ENCODE measurements at regions not wholly inside any gene's neighbourhood (a gene's known extent, or its start where the extent isn't known, plus 50 kb on each side); places are given as distances from the start of the nearest gene placed in this dataset.

- DNase-seq (ENCODE audit: low read depth in 2 of 2): no peak
Measured at GRCh38 chr14:38774162-38774561, 328.9 kb downstream of the SEC23A start.

- no peak for DNase-seq (ENCODE audit: low read depth in 2 of 2)
Measured at GRCh38 chr14:38770251-38770650, 332.8 kb downstream of the SEC23A start.

GRCh38 chr14:38762845-38763244 lies 340.2 kb downstream of the SEC23A start:
- DNase-seq (ENCODE audit: low read depth in 2 of 2): no peak

- no peak for DNase-seq (ENCODE audit: low read depth in 2 of 2)
Measured at GRCh38 chr14:38762426-38762825, 340.6 kb downstream of the SEC23A start.

- DNase-seq (ENCODE audit: low read depth in 2 of 2): no peak
Measured at GRCh38 chr14:38761033-38761432, 342.0 kb downstream of the SEC23A start.

- no peak for DNase-seq (ENCODE audit: low read depth in 2 of 2)
Measured at GRCh38 chr14:38758661-38759060, 344.4 kb downstream of the SEC23A start.

GRCh38 chr14:38755036-38755435 lies 348.0 kb downstream of the SEC23A start:
- no peak for DNase-seq (ENCODE audit: low read depth in 2 of 2)

GRCh38 chr14:38752750-38753149 lies 350.3 kb downstream of the SEC23A start:
- DNase-seq (ENCODE audit: low read depth in 2 of 2): no peak

- DNase-seq (ENCODE audit: low read depth in 2 of 2): no peak
Measured at GRCh38 chr14:38752341-38752740, 350.7 kb downstream of the SEC23A start.

GRCh38 chr14:38751459-38751858 lies 351.6 kb downstream of the SEC23A start:
- no peak for DNase-seq (ENCODE audit: low read depth in 2 of 2)

GRCh38 chr14:38749936-38750335 lies 353.1 kb downstream of the SEC23A start:
- DNase-seq (ENCODE audit: low read depth in 2 of 2): no peak

- no peak for DNase-seq (ENCODE audit: low read depth in 2 of 2)
Measured at GRCh38 chr14:38745861-38746260, 357.2 kb downstream of the SEC23A start.

GRCh38 chr14:38743966-38744584 lies 359.0 kb downstream of the SEC23A start:
- no peak for DNase-seq (ENCODE audit: low read depth in 2 of 2)

- DNase-seq (ENCODE audit: low read depth in 2 of 2): no peak
Measured at GRCh38 chr14:38737686-38738407, 365.2 kb downstream of the SEC23A start.

GRCh38 chr14:38735005-38735404 lies 368.0 kb downstream of the SEC23A start:
- no peak for DNase-seq (ENCODE audit: low read depth in 2 of 2)

GRCh38 chr14:38731962-38732361 lies 371.1 kb downstream of the SEC23A start:
- no peak for DNase-seq (ENCODE audit: low read depth in 2 of 2)

GRCh38 chr14:38730420-38730819 lies 372.6 kb downstream of the SEC23A start:
- no peak for DNase-seq (ENCODE audit: low read depth in 2 of 2)

- no peak for DNase-seq (ENCODE audit: low read depth in 2 of 2)
Measured at GRCh38 chr14:38727731-38728130, 375.3 kb downstream of the SEC23A start.

- DNase-seq (ENCODE audit: low read depth in 2 of 2): no peak
Measured at GRCh38 chr14:38724621-38725020, 378.4 kb downstream of the SEC23A start.

GRCh38 chr14:38723959-38724358 lies 379.1 kb downstream of the SEC23A start:
- DNase-seq (ENCODE audit: low read depth in 2 of 2): no peak

GRCh38 chr14:38723277-38723676 lies 379.8 kb downstream of the SEC23A start:
- no peak for DNase-seq (ENCODE audit: low read depth in 2 of 2)

- DNase-seq (ENCODE audit: low read depth in 2 of 2): peak; percentile 16 to 34
Measured at GRCh38 chr14:38721822-38722431, 381.1 kb downstream of the SEC23A start.

GRCh38 chr14:38718519-38718918 lies 384.5 kb downstream of the SEC23A start:
- DNase-seq (ENCODE audit: low read depth in 2 of 2): no peak

All from stimulated activated CD4-positive, alpha-beta T cell treated with anti-CD3 and anti-CD28 coated beads, Interleukin-4, amount 100 ng/mL, for 48 hours (primary cell).